ENCODE measurements at regions not wholly inside any gene's neighbourhood (a gene's known extent, or its start where the extent isn't known, plus 50 kb on each side); places are given as distances from the start of the nearest gene placed in this dataset.

DNA sequence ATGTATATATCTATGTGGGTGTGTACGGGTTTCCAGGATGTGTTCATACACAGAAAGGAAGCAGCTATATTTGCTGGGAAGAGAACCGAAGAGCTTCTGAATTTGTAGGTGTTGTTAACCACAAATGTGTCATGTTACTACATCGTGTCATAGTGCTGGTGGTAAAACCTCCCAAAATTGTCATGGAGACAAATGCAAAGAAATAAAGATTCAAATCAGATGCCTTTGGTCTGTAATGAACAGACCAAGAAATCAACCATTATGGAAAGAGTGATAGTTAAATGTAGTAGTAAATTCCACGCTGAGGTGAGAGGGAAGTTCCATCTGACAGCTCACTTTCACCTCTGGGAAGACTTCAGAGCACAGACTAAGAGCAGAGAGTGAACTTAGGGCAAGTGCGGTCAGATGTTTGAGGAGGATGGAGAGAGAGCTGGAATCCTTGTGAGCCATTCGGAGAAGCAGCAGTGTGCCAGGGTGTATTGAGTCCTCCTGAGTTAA is 487.5 kb downstream of the TMEM121 start:
- TF ChIP-seq, protein P1, sequence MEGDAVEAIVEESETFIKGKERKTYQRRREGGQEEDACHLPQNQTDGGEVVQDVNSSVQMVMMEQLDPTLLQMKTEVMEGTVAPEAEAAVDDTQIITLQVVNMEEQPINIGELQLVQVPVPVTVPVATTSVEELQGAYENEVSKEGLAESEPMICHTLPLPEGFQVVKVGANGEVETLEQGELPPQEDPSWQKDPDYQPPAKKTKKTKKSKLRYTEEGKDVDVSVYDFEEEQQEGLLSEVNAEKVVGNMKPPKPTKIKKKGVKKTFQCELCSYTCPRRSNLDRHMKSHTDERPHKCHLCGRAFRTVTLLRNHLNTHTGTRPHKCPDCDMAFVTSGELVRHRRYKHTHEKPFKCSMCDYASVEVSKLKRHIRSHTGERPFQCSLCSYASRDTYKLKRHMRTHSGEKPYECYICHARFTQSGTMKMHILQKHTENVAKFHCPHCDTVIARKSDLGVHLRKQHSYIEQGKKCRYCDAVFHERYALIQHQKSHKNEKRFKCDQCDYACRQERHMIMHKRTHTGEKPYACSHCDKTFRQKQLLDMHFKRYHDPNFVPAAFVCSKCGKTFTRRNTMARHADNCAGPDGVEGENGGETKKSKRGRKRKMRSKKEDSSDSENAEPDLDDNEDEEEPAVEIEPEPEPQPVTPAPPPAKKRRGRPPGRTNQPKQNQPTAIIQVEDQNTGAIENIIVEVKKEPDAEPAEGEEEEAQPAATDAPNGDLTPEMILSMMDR (IDR thresholded peaks at IDR 0.05) = no peak
- no peak for TF ChIP-seq POLR2A (IDR thresholded peaks at IDR 0.05)
